22Rv1 (cell line): ENCODE measurements at regions not wholly inside any gene's neighbourhood (a gene's known extent, or its start where the extent isn't known, plus 50 kb on each side); places are given as distances from the start of the nearest gene placed in this dataset.

Experiments used
- CTCF ChIP-seq: fragments of 450-650 bp; IDR thresholded peaks from 2 replicates; pipeline ENCODE4 v1.5.1; 2017; ENCODE audit warnings: mild to moderate bottlenecking
- ZFX ChIP-seq: fragments of 450-650 bp; IDR thresholded peaks from 2 replicates; pipeline ENCODE4 v1.6.1; 2017; ENCODE audit warnings: antibody characterized with exemption, borderline replicate concordance

- TF ChIP-seq CTCF (no peak), ZFX (no peak)
These were observed 136.3 kb downstream of the KCNJ12 start for GRCh38 chr17:21512307-21513011.
